ENCODE measurements at regions not wholly inside any gene's neighbourhood (a gene's known extent, or its start where the extent isn't known, plus 50 kb on each side); places are given as distances from the start of the nearest gene placed in this dataset.

GRCh38 chr16:85491058-85491771, 121.9 kb upstream of the GSE1 start (continued):
- TF ChIP-seq ZHX2 (IDR thresholded peaks at IDR 0.05; ENCODE audit: low read depth), result no peak
- no peak for TF ChIP-seq ZHX2 (CRISPR knock-in tag; IDR thresholded peaks at IDR 0.05; ENCODE audit: borderline replicate concordance)
- TF ChIP-seq TBX2 (CRISPR knock-in tag; IDR thresholded peaks at IDR 0.05; ENCODE audit: borderline replicate concordance), result no peak; the same call in 1 of the 2 replicates
- TF ChIP-seq GPN1 (CRISPR knock-in tag; IDR thresholded peaks at IDR 0.05; ENCODE audit: borderline replicate concordance), result no peak
- TF ChIP-seq, protein P1, sequence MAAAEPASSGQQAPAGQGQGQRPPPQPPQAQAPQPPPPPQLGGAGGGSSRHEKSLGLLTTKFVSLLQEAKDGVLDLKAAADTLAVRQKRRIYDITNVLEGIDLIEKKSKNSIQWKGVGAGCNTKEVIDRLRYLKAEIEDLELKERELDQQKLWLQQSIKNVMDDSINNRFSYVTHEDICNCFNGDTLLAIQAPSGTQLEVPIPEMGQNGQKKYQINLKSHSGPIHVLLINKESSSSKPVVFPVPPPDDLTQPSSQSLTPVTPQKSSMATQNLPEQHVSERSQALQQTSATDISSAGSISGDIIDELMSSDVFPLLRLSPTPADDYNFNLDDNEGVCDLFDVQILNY (CRISPR knock-in tag; conservative IDR thresholded peaks at IDR 0.05), result no peak
- TF ChIP-seq SIX4 (CRISPR knock-in tag; IDR thresholded peaks at IDR 0.05), result no peak
- TF ChIP-seq XBP1 (CRISPR knock-in tag; IDR thresholded peaks at IDR 0.05), result no peak
- no peak for TF ChIP-seq ZSCAN31 (CRISPR knock-in tag; IDR thresholded peaks at IDR 0.05; ENCODE audit: low read depth)
- TF ChIP-seq, protein P2, sequence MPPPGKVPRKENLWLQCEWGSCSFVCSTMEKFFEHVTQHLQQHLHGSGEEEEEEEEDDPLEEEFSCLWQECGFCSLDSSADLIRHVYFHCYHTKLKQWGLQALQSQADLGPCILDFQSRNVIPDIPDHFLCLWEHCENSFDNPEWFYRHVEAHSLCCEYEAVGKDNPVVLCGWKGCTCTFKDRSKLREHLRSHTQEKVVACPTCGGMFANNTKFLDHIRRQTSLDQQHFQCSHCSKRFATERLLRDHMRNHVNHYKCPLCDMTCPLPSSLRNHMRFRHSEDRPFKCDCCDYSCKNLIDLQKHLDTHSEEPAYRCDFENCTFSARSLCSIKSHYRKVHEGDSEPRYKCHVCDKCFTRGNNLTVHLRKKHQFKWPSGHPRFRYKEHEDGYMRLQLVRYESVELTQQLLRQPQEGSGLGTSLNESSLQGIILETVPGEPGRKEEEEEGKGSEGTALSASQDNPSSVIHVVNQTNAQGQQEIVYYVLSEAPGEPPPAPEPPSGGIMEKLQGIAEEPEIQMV (CRISPR knock-in tag; IDR thresholded peaks at IDR 0.05; ENCODE audit: low read depth), result no peak
- peak; percentile 33; the same call in 1 of the 2 replicates for TF ChIP-seq FOXA3 (CRISPR knock-in tag; IDR thresholded peaks at IDR 0.05)
- TF ChIP-seq TCF7 (IDR thresholded peaks at IDR 0.05; ENCODE audit: low read depth), result no peak
- TF ChIP-seq ZNF431 (CRISPR knock-in tag; IDR thresholded peaks at IDR 0.05; ENCODE audit: borderline replicate concordance, low read depth), result no peak
- TF ChIP-seq ZNF672 (CRISPR knock-in tag; IDR thresholded peaks at IDR 0.05), result no peak
- 0 out of 2 replicates have a peak, but pooled peaks have one; percentile 10 for TF ChIP-seq MAZ (IDR thresholded peaks at IDR 0.05; ENCODE audit: borderline replicate concordance, low read depth, low read length)
- peak; percentile 51; the same call in 1 of the 2 replicates for TF ChIP-seq MAZ (CRISPR knock-in tag; IDR thresholded peaks at IDR 0.05; ENCODE audit: low read depth)
- no peak for TF ChIP-seq KDM4B (CRISPR knock-in tag; IDR thresholded peaks at IDR 0.05)
- no peak for TF ChIP-seq ZNF280B (CRISPR knock-in tag; IDR thresholded peaks at IDR 0.05; ENCODE audit: borderline replicate concordance)
- no peak for TF ChIP-seq REL (CRISPR knock-in tag; conservative IDR thresholded peaks at IDR 0.05)
- peak; percentile 32 for TF ChIP-seq KDM2A (CRISPR knock-in tag; IDR thresholded peaks at IDR 0.05; ENCODE audit: borderline replicate concordance, low read depth)
- TF ChIP-seq TARDBP (CRISPR knock-in tag; IDR thresholded peaks at IDR 0.05), result peak; percentile 54; the same call in 1 of the 2 replicates
- peak; percentile 90 for TF ChIP-seq RAD21 (CRISPR knock-in tag; IDR thresholded peaks at IDR 0.05)
